Psoas muscle (tissue), 7 donors: ENCODE measurements at regions not wholly inside any gene's neighbourhood (a gene's known extent, or its start where the extent isn't known, plus 50 kb on each side); places are given as distances from the start of the nearest gene placed in this dataset.
"Not testable (repeated sequence)": the region's sequence is repeated elsewhere in the genome, so short reads cannot be mapped to it uniquely, and the experiment has no call there.

ENCODE experiments used
- ATAC-seq, 4 donors: fragments of 200-7000 bp; cut with Tn5 transposase; one replicate each; pipeline ENCODE4 v1.9.1; 2020; ENCODE audit warnings: moderate library complexity in 3 of 4, mild to moderate bottlenecking in 2 of 4
- DNase-seq, 2 donors: peaks; one replicate each; pipeline ENCODE4 v3.0.0-alpha.2; 2020
- H3K27ac ChIP-seq: fragments of 200-600 bp; one replicate; pipeline ENCODE4 v1.8.0; 2022
- H3K27me3 ChIP-seq, 3 donors: fragments of 200-600 bp in 1 of 3; one replicate each; pipeline versions ENCODE4 v1.6.1 to v1.8.0; 2013 to 2022; ENCODE audit warnings: low read length in 2 of 3, mild to moderate bottlenecking in 2 of 3, moderate library complexity in 1 of 3; ENCODE audit not compliant: insufficient read depth in 3 of 3
- H3K36me3 ChIP-seq, 2 donors: fragments of 200-600 bp in 1 of 2; one replicate each; pipeline versions ENCODE4 v1.6.1 to v1.8.0; 2013 to 2022; ENCODE audit warnings: low read depth in 1 of 2, mild to moderate bottlenecking in 1 of 2, moderate library complexity in 1 of 2; ENCODE audit not compliant: insufficient read depth in 1 of 2
- H3K4me1 ChIP-seq: fragments of 200-600 bp; one replicate; pipeline ENCODE4 v1.8.0; 2022
- H3K4me3 ChIP-seq: fragments of 200-600 bp; one replicate; pipeline ENCODE4 v1.8.0; 2022; ENCODE audit warnings: mild to moderate bottlenecking
- H3K9me3 ChIP-seq: fragments of 200-600 bp; one replicate; pipeline ENCODE4 v1.8.0; 2022
- CTCF ChIP-seq: fragments of 200-600 bp; IDR thresholded peaks from one replicate; pipeline ENCODE4 v1.8.0; 2022; ENCODE audit warnings: antibody characterized with exemption
- WGBS, 3 donors: extraction: QIAGEN DNeasy Blood & Tissue Kit; methylation state at CpG; one replicate each; pipeline versions ENCODE4 v1.1.6 to v1.1.7; 2013; 5-methylcytosine and 5-hydroxymethylcytosine counted together
- intact Hi-C, 2 donors: fragments of 100-400 bp; cut with DNase I; formaldehyde crosslinking; loops; one replicate each; pipeline versions ENCODE4 v1.11.0 to v1.14.2; 2022
- donor health status: healthy with polysubstance abuse.
- donor health status: DM: no; HTN: no; CAD: no; lungs with moderate emphysema.
- donor health status: Bipolar disorder and iron deficiency.
- donor health status: healthy.
- donor health status: DM: yes; HTN: yes; CAD: no.
- donor health status: DM: no; HTN: no; CAD: no.
- donor health status: DM: yes; HTN: yes; CAD: no.

GRCh38 chr11:134971381-134971780 lies 559.3 kb upstream of the B3GAT1 start:
- ATAC-seq, result no peak
- TF ChIP-seq CTCF, result no peak
- Histone ChIP-seq H3K27ac (no peak overlapping the region), H3K4me3 (no peak overlapping the region), H3K27me3 (peaks cover 0 to 5% (median 0%) of the 10 kb centered on the region in 3 donors), H3K9me3 (no peaks in the 10 kb centered on the region), H3K36me3 (no peaks in the 10 kb centered on the region), H3K4me1 (no peaks in the 10 kb centered on the region)
- intact Hi-C loops, result no loop called here
- DNase-seq, result no peak
- WGBS, 3 donors, result 59 to 64% (median 59%) methylated on average over 8 of the region's 8 CpGs

GRCh38 chr11:134967746-134968145 lies 555.7 kb upstream of the B3GAT1 start:
- no peak for TF ChIP-seq CTCF
- H3K4me3 ChIP-seq, result no peak overlapping the region
- WGBS, 3 donors, result 81 to 95% (median 85%) methylated on average over 2 of the region's 2 CpGs

GRCh38 chr11:134961386-134961785 lies 549.3 kb upstream of the B3GAT1 start:
- H3K27me3 ChIP-seq, H3K27ac ChIP-seq, H3K4me3 ChIP-seq, intact Hi-C loops, H3K4me1 ChIP-seq, ATAC-seq, H3K36me3 ChIP-seq, H3K9me3 ChIP-seq, DNase-seq: not testable (repeated sequence)
- 81 to 89% (median 85%) methylated on average over 30 of the region's 30 CpGs for WGBS, 3 donors

More at GRCh38 chr11:134967746-134968145, 555.7 kb upstream of the B3GAT1 start:
- intact Hi-C loops, result no loop called here
- Histone ChIP-seq H3K4me1 (no peaks in the 10 kb centered on the region), H3K27me3 (peaks cover 0 to 8% (median 5%) of the 10 kb centered on the region in 3 donors), H3K9me3 (no peaks in the 10 kb centered on the region), H3K27ac (no peak overlapping the region), H3K36me3 (no peaks in the 10 kb centered on the region)
- no peak for ATAC-seq
- DNase-seq, result no peak

GRCh38 chr11:134958870-134959269 lies 546.8 kb upstream of the B3GAT1 start:
- ATAC-seq (no peak), DNase-seq (no peak)
- Histone ChIP-seq H3K27ac (no peak overlapping the region), H3K36me3 (no peaks in the 10 kb centered on the region), H3K4me1 (no peaks in the 10 kb centered on the region), H3K4me3 (no peak overlapping the region), H3K27me3 (peaks cover 0 to 2% (median 0%) of the 10 kb centered on the region in 3 donors), H3K9me3 (no peaks in the 10 kb centered on the region)
- WGBS, 3 donors, result 86 to 93% (median 93%) methylated on average over 8 of the region's 8 CpGs
- intact Hi-C loops, result no loop called here
- no peak for TF ChIP-seq CTCF

- peaks cover 0 to 2% (median 0%) of the 10 kb centered on the region in 3 donors for H3K27me3 ChIP-seq
- H3K4me1 ChIP-seq, result no peaks in the 10 kb centered on the region
- no peak overlapping the region for H3K4me3 ChIP-seq
- H3K9me3 ChIP-seq, result no peaks in the 10 kb centered on the region
- H3K27ac ChIP-seq, result no peak overlapping the region
- ATAC-seq, result no peak
- no peak for DNase-seq
- intact Hi-C loops, result no loop called here
- H3K36me3 ChIP-seq, result no peaks in the 10 kb centered on the region
- no peak for TF ChIP-seq CTCF
- 74 to 80% (median 75%) methylated on average over 9 of the region's 9 CpGs for WGBS, 3 donors
Measured at GRCh38 chr11:134958336-134958640, 546.2 kb upstream of the B3GAT1 start.
